MM.1S (cell line): ENCODE measurements at regions not wholly inside any gene's neighbourhood (a gene's known extent, or its start where the extent isn't known, plus 50 kb on each side); places are given as distances from the start of the nearest gene placed in this dataset.

Experiments used
- DNase-seq: peaks from one replicate; pipeline ENCODE4 v3.0.0-alpha.2; 2015
- H2AFZ ChIP-seq: fragments of 300-600 bp; sonication (generic); 2 replicates; pipeline ENCODE4 v1.6.0; 2016; ENCODE audit warnings: antibody characterized with exemption, low read length
- H3F3A ChIP-seq: fragments of 300-600 bp; sonication (generic); 2 replicates; pipeline ENCODE4 v1.6.1; 2016; ENCODE audit warnings: mild to moderate bottlenecking, antibody characterized with exemption, low read length, moderate library complexity, mixed read lengths; ENCODE audit not compliant: insufficient read depth
- H3K27ac ChIP-seq: fragments of 300-600 bp; sonication (generic); 2 replicates; pipeline ENCODE4 v1.5.1; 2016; ENCODE audit warnings: mild to moderate bottlenecking, low read length
- H3K27me3 ChIP-seq: fragments of 300-600 bp; sonication (generic); replicated peaks from 2 replicates; pipeline ENCODE4 v1.6.0; 2016; ENCODE audit warnings: low read length; ENCODE audit not compliant: insufficient read depth
- H3K36me3 ChIP-seq: fragments of 300-600 bp; sonication (generic); replicated peaks from 2 replicates; pipeline ENCODE4 v1.6.1; 2016; ENCODE audit warnings: mild to moderate bottlenecking, low read length, mixed read lengths; ENCODE audit not compliant: insufficient read depth
- H3K4me1 ChIP-seq: fragments of 300-600 bp; sonication (generic); 2 replicates; pipeline ENCODE4 v1.6.1; 2016; ENCODE audit warnings: low read length, mixed read lengths
- H3K4me2 ChIP-seq: fragments of 300-600 bp; sonication (generic); 2 replicates; pipeline ENCODE4 v1.6.0; 2016; ENCODE audit warnings: low read depth, low read length
- H3K4me3 ChIP-seq: fragments of 300-600 bp; sonication (generic); 2 replicates; pipeline ENCODE4 v1.5.1; 2016; ENCODE audit warnings: low read length, mixed read lengths
- H3K79me2 ChIP-seq: fragments of 300-600 bp; sonication (generic); 2 replicates; pipeline ENCODE4 v1.6.1; 2016; ENCODE audit warnings: mixed run types, low read length, mixed read lengths
- H3K9ac ChIP-seq: fragments of 300-600 bp; sonication (generic); 2 replicates; pipeline ENCODE4 v1.6.1; 2016; ENCODE audit warnings: low read length, mixed read lengths
- H3K9me2 ChIP-seq: fragments of 300-600 bp; sonication (generic); replicated peaks from 2 replicates; pipeline ENCODE4 v1.6.1; 2016; ENCODE audit warnings: mild to moderate bottlenecking, low read length, mixed read lengths; ENCODE audit not compliant: insufficient read depth
- H3K9me3 ChIP-seq: fragments of 300-600 bp; sonication (generic); replicated peaks from 2 replicates; pipeline ENCODE4 v1.6.1; 2016; ENCODE audit warnings: mild to moderate bottlenecking, low read length, mixed read lengths; ENCODE audit not compliant: insufficient read depth
- H4K20me1 ChIP-seq: fragments of 300-600 bp; sonication (generic); 2 replicates; pipeline ENCODE4 v1.6.1; 2016; ENCODE audit warnings: mild to moderate bottlenecking, low read length, moderate library complexity, mixed read lengths; ENCODE audit not compliant: insufficient read depth
- EZH2 ChIP-seq: fragments of 300-600 bp; sonication (generic); optimal IDR thresholded peaks from 2 replicates; pipeline ENCODE3; 2017; ENCODE audit warnings: low read depth, mild to moderate bottlenecking, antibody characterized with exemption, low read length, mixed read lengths
- EZH2phosphoT487 ChIP-seq: fragments of 300-600 bp; sonication (generic); IDR thresholded peaks from 2 replicates; pipeline ENCODE4 v1.6.1; 2018; ENCODE audit warnings: antibody characterized with exemption, low read length
- TF ChIP-seq, protein P1 (sequence below): fragments of 300-600 bp; sonication (generic); IDR thresholded peaks from 2 replicates; pipeline ENCODE4 v1.5.1; 2016; ENCODE audit warnings: antibody characterized with exemption, low read length, mixed read lengths

DNA sequence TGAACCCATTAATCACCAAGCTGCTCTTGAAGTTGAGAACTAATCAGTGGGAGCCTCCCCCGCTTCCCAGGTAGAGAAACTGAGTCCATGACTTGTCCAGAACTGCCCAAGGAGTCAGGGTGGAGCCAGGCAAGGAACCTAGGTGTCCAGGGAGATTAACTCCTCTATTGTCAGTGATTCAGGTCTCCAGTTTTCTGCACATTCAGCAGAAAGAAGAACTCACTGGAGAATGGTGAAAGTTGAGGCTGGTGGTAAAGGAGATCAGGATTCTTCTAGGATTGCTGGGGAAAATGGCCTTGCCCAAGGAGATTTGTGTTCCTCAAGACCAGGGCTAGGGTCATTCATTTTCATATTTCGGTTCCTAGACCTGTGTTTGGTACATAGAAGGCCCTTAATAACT lies 87.2 kb upstream of the CISTR start:
- no peaks in the 10 kb centered on the region for H3K27me3 ChIP-seq

DNA sequence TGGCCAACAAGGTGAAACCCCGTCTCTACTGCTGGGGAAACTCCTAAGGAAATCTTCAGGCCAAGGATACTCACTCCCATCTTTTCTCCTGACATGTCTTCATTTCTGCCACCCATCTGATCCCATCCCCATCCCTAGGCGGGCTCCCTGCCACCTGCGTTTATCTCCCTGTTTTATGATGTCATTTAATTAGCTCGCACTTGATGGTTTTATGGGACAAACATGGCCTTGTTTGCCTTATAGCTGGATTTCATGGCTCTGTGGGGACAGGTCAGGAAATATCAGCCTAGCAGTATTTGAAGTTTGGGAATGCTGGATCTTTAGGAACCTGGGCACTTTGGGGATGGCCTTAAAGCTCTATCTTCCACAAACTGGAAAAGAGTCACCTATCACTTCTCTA lies 88.5 kb upstream of the CISTR start:
- Histone ChIP-seq H4K20me1 (no peaks in the 10 kb centered on the region), H3K9me3 (no peaks in the 10 kb centered on the region), H3K9me2 (no peaks in the 10 kb centered on the region), H3K4me1 (peaks cover 7% of the 10 kb centered on the region; the same call in 1 of the 2 replicates), H3K4me2 (no peak overlapping the region), H3K79me2 (no peaks in the 10 kb centered on the region), H3K4me3 (no peak overlapping the region), H3K36me3 (no peaks in the 10 kb centered on the region), H3K27ac (no peak overlapping the region), H3F3A (no peaks in the 10 kb centered on the region), H3K9ac (no peak overlapping the region), H2AFZ (no peak overlapping the region), H3K27me3 (no peaks in the 10 kb centered on the region)
- DNase-seq: no peak
- no peak for TF ChIP-seq EZH2phosphoT487
- TF ChIP-seq EZH2: no peak
- TF ChIP-seq, protein P1, sequence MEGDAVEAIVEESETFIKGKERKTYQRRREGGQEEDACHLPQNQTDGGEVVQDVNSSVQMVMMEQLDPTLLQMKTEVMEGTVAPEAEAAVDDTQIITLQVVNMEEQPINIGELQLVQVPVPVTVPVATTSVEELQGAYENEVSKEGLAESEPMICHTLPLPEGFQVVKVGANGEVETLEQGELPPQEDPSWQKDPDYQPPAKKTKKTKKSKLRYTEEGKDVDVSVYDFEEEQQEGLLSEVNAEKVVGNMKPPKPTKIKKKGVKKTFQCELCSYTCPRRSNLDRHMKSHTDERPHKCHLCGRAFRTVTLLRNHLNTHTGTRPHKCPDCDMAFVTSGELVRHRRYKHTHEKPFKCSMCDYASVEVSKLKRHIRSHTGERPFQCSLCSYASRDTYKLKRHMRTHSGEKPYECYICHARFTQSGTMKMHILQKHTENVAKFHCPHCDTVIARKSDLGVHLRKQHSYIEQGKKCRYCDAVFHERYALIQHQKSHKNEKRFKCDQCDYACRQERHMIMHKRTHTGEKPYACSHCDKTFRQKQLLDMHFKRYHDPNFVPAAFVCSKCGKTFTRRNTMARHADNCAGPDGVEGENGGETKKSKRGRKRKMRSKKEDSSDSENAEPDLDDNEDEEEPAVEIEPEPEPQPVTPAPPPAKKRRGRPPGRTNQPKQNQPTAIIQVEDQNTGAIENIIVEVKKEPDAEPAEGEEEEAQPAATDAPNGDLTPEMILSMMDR: no peak

More for the DNA sequence above, 87.2 kb upstream of the CISTR start:
- no peaks in the 10 kb centered on the region for H3K36me3 ChIP-seq
- no peaks in the 10 kb centered on the region for H3F3A ChIP-seq
- TF ChIP-seq EZH2: no peak
- no peak for TF ChIP-seq EZH2phosphoT487
- TF ChIP-seq, protein P1: no peak
- H3K4me2 ChIP-seq: no peak overlapping the region
- H3K9me2 ChIP-seq: no peaks in the 10 kb centered on the region
- no peak for DNase-seq
- no peaks in the 10 kb centered on the region for H3K9me3 ChIP-seq
- no peak overlapping the region for H3K4me3 ChIP-seq
- no peak overlapping the region for H2AFZ ChIP-seq
- no peak overlapping the region for H3K9ac ChIP-seq
- H4K20me1 ChIP-seq: no peaks in the 10 kb centered on the region
- peaks cover 7% of the 10 kb centered on the region; the same call in 1 of the 2 replicates for H3K4me1 ChIP-seq
- no peaks in the 10 kb centered on the region for H3K79me2 ChIP-seq
- no peak overlapping the region for H3K27ac ChIP-seq

DNA sequence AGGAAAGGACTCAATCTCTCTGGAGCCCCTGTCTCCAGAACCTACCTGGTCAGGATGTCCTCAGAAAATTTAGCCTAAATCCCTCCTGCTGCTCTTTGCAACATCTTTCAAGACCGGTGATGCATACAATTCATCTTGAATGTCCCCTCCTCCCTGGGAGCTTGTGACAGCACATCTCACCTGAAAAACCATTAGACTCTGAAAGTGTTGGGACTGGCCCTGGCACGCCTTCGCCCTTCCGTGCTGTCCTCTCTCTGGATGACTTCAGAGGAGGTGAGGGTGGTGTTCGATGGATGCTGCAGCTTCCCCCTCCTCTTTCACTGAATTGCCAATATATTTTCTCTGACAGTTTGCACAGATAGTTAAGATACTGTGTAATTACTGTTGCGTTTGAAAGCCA lies 90.9 kb upstream of the CISTR start:
- Histone ChIP-seq H3K4me1 (peaks cover 7% of the 10 kb centered on the region; the same call in 1 of the 2 replicates), H4K20me1 (no peaks in the 10 kb centered on the region), H3K9ac (no peak overlapping the region), H3K9me3 (no peaks in the 10 kb centered on the region), H3K9me2 (no peaks in the 10 kb centered on the region), H3K4me3 (no peak overlapping the region), H3K27me3 (no peaks in the 10 kb centered on the region), H3K36me3 (no peaks in the 10 kb centered on the region), H2AFZ (no peak overlapping the region), H3K27ac (no peak overlapping the region), H3F3A (no peaks in the 10 kb centered on the region), H3K4me2 (no peak overlapping the region), H3K79me2 (no peaks in the 10 kb centered on the region)
- no peak for DNase-seq
- TF ChIP-seq EZH2: no peak
- TF ChIP-seq, protein P1: no peak
- TF ChIP-seq EZH2phosphoT487: no peak
